Memory B cell (primary cell): ENCODE measurements at regions not wholly inside any gene's neighbourhood (a gene's known extent, or its start where the extent isn't known, plus 50 kb on each side); places are given as distances from the start of the nearest gene placed in this dataset.

ENCODE experiments used
- ATAC-seq: fragments of 150-1000 bp; cut with Tn5 transposase; 2 replicates; pipeline ENCODE4 v1.10.0; 2021; ENCODE audit warnings: low read depth, mild to moderate bottlenecking, moderate library complexity
- DNase-seq, 2 donors: peaks; one replicate each; pipeline ENCODE4 v3.0.0; 2022; ENCODE audit warnings: low spot score in 2 of 2
- H3K27ac Mint-ChIP-seq: one replicate; pipeline ENCODE4 v1.8.0; 2022; ENCODE audit warnings: mild to moderate bottlenecking, moderate library complexity, mixed read lengths
- H3K27me3 Mint-ChIP-seq: one replicate; pipeline ENCODE4 v1.8.0; 2022; ENCODE audit warnings: mixed read lengths
- H3K36me3 Mint-ChIP-seq: one replicate; pipeline ENCODE4 v1.8.0; 2022; ENCODE audit warnings: mild to moderate bottlenecking, mixed read lengths
- H3K4me1 Mint-ChIP-seq: one replicate; pipeline ENCODE4 v1.8.0; 2022; ENCODE audit warnings: mixed read lengths
- H3K4me3 Mint-ChIP-seq: one replicate; pipeline ENCODE4 v1.8.0; 2022; ENCODE audit warnings: mild to moderate bottlenecking, moderate library complexity, mixed read lengths
- H3K9me3 Mint-ChIP-seq: one replicate; pipeline ENCODE4 v1.8.0; 2022; ENCODE audit warnings: mixed read lengths

- no peak overlapping the region for H3K4me3 Mint-ChIP-seq
- H3K27me3 Mint-ChIP-seq: no peaks in the 10 kb centered on the region
- H3K27ac Mint-ChIP-seq: no peak overlapping the region
- no peak for ATAC-seq
- no peak for DNase-seq
- H3K9me3 Mint-ChIP-seq: no peaks in the 10 kb centered on the region
- no peaks in the 10 kb centered on the region for H3K4me1 Mint-ChIP-seq
- no peaks in the 10 kb centered on the region for H3K36me3 Mint-ChIP-seq
These were observed 57.6 kb upstream of the RGS2 start for GRCh38 chr1:192751260-192751659.

- Mint-ChIP-seq H3K36me3 (no peaks in the 10 kb centered on the region), H3K4me1 (no peaks in the 10 kb centered on the region), H3K27me3 (peaks cover 2% of the 10 kb centered on the region), H3K27ac (no peak overlapping the region), H3K9me3 (peaks cover 3% of the 10 kb centered on the region), H3K4me3 (no peak overlapping the region)
- DNase-seq (no peak), ATAC-seq (peak; percentile 78)
These were observed 52.5 kb upstream of the RGS2 start for GRCh38 chr1:192756314-192756713.

GRCh38 chr1:192756847-192757246, 52.0 kb upstream of the RGS2 start:
- no peak for ATAC-seq
- Mint-ChIP-seq H3K4me3 (no peak overlapping the region), H3K27ac (no peak overlapping the region), H3K4me1 (no peaks in the 10 kb centered on the region), H3K27me3 (peaks cover 3% of the 10 kb centered on the region), H3K9me3 (peaks cover 3% of the 10 kb centered on the region), H3K36me3 (no peaks in the 10 kb centered on the region)
- no peak for DNase-seq

- H3K4me3 Mint-ChIP-seq: no peak overlapping the region
- no peaks in the 10 kb centered on the region for H3K4me1 Mint-ChIP-seq
- peaks cover 9% of the 10 kb centered on the region for H3K27me3 Mint-ChIP-seq
- DNase-seq (no peak), ATAC-seq (no peak)
- H3K27ac Mint-ChIP-seq: no peak overlapping the region
- peaks cover 3% of the 10 kb centered on the region for H3K9me3 Mint-ChIP-seq
- no peaks in the 10 kb centered on the region for H3K36me3 Mint-ChIP-seq
These were observed 50.3 kb upstream of the RGS2 start for GRCh38 chr1:192758492-192758891.
